PFSK-1 (cell line): ENCODE measurements at regions not wholly inside any gene's neighbourhood (a gene's known extent, or its start where the extent isn't known, plus 50 kb on each side); places are given as distances from the start of the nearest gene placed in this dataset.

ENCODE experiments used
- FOXP2 ChIP-seq: optimal IDR thresholded peaks from 2 replicates; pipeline ENCODE3; 2011; ENCODE audit warnings: borderline replicate concordance, control low read depth, inconsistent platforms; ENCODE audit not compliant: insufficient read depth; ENCODE audit errors: extremely low read length, extremely low read depth
- POLR2AphosphoS5 ChIP-seq: IDR thresholded peaks from 2 replicates; pipeline ENCODE4 v1.6.1; 2012; ENCODE audit warnings: low read depth, mild to moderate bottlenecking, control low read depth, low read length, moderate library complexity
- SIN3A ChIP-seq: IDR thresholded peaks from 2 replicates; pipeline ENCODE4 v1.6.1; 2012; ENCODE audit warnings: mild to moderate bottlenecking, low read length, moderate library complexity, borderline replicate concordance; ENCODE audit not compliant: insufficient read depth
- TAF1 ChIP-seq: IDR thresholded peaks from 2 replicates; pipeline ENCODE4 v1.6.1; 2012; ENCODE audit warnings: low read length, control low read depth, borderline replicate concordance; ENCODE audit not compliant: insufficient read depth
- TF ChIP-seq, protein P1 (sequence below), 2 experiments: IDR thresholded peaks; 2 replicates each; pipeline versions ENCODE4 v1.6.1 to v1.8.0; 2011 to 2012; ENCODE audit warnings: low read depth in 2 of 2, low read length in 2 of 2, control low read depth in 1 of 2, inconsistent platforms in 1 of 2, mild to moderate bottlenecking in 1 of 2, moderate library complexity in 1 of 2; ENCODE audit not compliant: insufficient read depth in 1 of 2

- TF ChIP-seq, protein P1, sequence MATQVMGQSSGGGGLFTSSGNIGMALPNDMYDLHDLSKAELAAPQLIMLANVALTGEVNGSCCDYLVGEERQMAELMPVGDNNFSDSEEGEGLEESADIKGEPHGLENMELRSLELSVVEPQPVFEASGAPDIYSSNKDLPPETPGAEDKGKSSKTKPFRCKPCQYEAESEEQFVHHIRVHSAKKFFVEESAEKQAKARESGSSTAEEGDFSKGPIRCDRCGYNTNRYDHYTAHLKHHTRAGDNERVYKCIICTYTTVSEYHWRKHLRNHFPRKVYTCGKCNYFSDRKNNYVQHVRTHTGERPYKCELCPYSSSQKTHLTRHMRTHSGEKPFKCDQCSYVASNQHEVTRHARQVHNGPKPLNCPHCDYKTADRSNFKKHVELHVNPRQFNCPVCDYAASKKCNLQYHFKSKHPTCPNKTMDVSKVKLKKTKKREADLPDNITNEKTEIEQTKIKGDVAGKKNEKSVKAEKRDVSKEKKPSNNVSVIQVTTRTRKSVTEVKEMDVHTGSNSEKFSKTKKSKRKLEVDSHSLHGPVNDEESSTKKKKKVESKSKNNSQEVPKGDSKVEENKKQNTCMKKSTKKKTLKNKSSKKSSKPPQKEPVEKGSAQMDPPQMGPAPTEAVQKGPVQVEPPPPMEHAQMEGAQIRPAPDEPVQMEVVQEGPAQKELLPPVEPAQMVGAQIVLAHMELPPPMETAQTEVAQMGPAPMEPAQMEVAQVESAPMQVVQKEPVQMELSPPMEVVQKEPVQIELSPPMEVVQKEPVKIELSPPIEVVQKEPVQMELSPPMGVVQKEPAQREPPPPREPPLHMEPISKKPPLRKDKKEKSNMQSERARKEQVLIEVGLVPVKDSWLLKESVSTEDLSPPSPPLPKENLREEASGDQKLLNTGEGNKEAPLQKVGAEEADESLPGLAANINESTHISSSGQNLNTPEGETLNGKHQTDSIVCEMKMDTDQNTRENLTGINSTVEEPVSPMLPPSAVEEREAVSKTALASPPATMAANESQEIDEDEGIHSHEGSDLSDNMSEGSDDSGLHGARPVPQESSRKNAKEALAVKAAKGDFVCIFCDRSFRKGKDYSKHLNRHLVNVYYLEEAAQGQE (IDR thresholded peaks at IDR 0.05; ENCODE audit: insufficient read depth in 1 of 2, low read depth in 2 of 2, low read length in 2 of 2), result no peak
- TF ChIP-seq TAF1 (no peak), FOXP2 (no peak), POLR2AphosphoS5 (no peak)
Measured at GRCh38 chr11:43145653-43146052, 166.1 kb upstream of the API5 start.

DNA sequence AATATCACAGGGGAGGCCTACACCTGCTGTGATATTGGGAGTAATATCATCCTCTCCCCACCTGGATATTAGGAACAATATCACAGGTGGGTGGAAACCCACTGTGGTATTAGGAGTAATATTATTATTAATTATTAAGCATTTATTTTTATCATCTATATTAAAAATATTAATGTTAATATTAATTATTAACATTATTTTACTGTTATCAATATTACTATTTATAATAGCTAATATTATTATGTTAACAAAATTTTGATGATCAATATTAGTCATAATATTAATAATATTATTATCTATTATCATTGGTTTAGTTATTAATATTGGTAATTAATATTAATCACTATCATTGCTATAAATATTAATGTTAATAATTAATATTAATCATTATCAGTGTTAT lies 161.1 kb upstream of the API5 start:
- TF ChIP-seq SIN3A (no peak), TAF1 (no peak), FOXP2 (no peak), POLR2AphosphoS5 (no peak)
- TF ChIP-seq, protein P1 (IDR thresholded peaks at IDR 0.05; ENCODE audit: insufficient read depth in 1 of 2, low read depth in 2 of 2, low read length in 2 of 2), result no peak

DNA sequence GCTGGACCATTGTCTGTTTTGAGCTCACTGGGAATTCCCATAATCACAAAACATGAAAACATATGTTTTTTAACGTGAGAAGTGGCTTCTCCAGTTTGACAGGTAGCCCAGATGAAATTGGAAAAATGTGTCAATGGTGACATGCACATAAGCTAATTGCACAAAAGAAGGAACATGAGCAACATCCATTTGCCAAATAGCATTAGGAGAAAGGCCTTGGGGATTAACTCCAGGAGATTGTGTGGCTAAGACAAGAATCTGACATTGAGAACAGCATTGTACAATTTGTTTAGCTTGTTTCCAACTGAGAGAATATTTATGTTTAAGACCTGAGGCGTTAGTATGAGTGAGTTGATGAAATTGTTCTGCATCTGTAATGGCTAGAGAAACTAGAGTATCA lies 147.0 kb upstream of the API5 start:
- TF ChIP-seq FOXP2, result no peak
- TF ChIP-seq TAF1, result no peak
- TF ChIP-seq, protein P1 (IDR thresholded peaks at IDR 0.05; ENCODE audit: insufficient read depth in 1 of 2, low read depth in 2 of 2, low read length in 2 of 2), result no peak
- TF ChIP-seq SIN3A, result no peak
- no peak for TF ChIP-seq POLR2AphosphoS5

GRCh38 chr11:43172477-43172876 lies 139.3 kb upstream of the API5 start:
- TF ChIP-seq, protein P1 (IDR thresholded peaks at IDR 0.05; ENCODE audit: insufficient read depth in 1 of 2, low read depth in 2 of 2, low read length in 2 of 2), result no peak
- TF ChIP-seq TAF1 (no peak), POLR2AphosphoS5 (no peak), SIN3A (no peak), FOXP2 (no peak)

- TF ChIP-seq, protein P1 (IDR thresholded peaks at IDR 0.05; ENCODE audit: insufficient read depth in 1 of 2, low read depth in 2 of 2, low read length in 2 of 2), result no peak
- TF ChIP-seq FOXP2 (no peak), SIN3A (no peak), POLR2AphosphoS5 (no peak), TAF1 (no peak)
Measured at GRCh38 chr11:43177975-43178374, 133.8 kb upstream of the API5 start.
